Activated B cell treated with CpG ODN at 0.5 μM for 24 hours (primary cell): ENCODE measurements at regions not wholly inside any gene's neighbourhood (a gene's known extent, or its start where the extent isn't known, plus 50 kb on each side); places are given as distances from the start of the nearest gene placed in this dataset.
"Not testable (repeated sequence)": the region's sequence is repeated elsewhere in the genome, so short reads cannot be mapped to it uniquely, and the experiment has no call there.

Experiments used
- ATAC-seq: fragments of 200-7000 bp; cut with Tn5 transposase; one replicate; pipeline ENCODE4 v1.10.0; 2021; ENCODE audit warnings: low read depth, mild to moderate bottlenecking, moderate library complexity
- CTCF ChIA-PET: fragments of 350-600 bp; sonication (Branson Sonifier 250); formaldehyde crosslinking; loops from one replicate; lab custom pipeline; 2021; ENCODE audit warnings: antibody characterized with exemption; lab: Charles Lee
- POLR2A ChIA-PET: fragments of 350-600 bp; sonication (Branson Sonifier 250); formaldehyde crosslinking; loops from one replicate; lab custom pipeline; 2021; ENCODE audit warnings: antibody characterized with exemption; lab: Charles Lee
- DNase-seq: peaks from one replicate; pipeline ENCODE4 v3.0.0; 2022
- H3K27ac Mint-ChIP-seq: one replicate; pipeline ENCODE4 v1.8.0; 2020; ENCODE audit warnings: mixed read lengths
- H3K27me3 Mint-ChIP-seq: one replicate; pipeline ENCODE4 v1.8.0; 2021; ENCODE audit warnings: mixed read lengths
- H3K36me3 Mint-ChIP-seq: one replicate; pipeline ENCODE4 v1.8.0; 2021; ENCODE audit warnings: low read depth, mixed read lengths
- H3K4me1 Mint-ChIP-seq: one replicate; pipeline ENCODE4 v1.8.0; 2021; ENCODE audit warnings: mixed read lengths
- H3K4me3 Mint-ChIP-seq: one replicate; pipeline ENCODE4 v1.8.0; 2020; ENCODE audit warnings: mild to moderate bottlenecking, mixed read lengths
- H3K9me3 Mint-ChIP-seq: one replicate; pipeline ENCODE4 v1.8.0; 2020; ENCODE audit warnings: mixed read lengths
- CTCF ChIP-seq: fragments of 200-600 bp; IDR thresholded peaks from one replicate; pipeline ENCODE4 v1.8.0; 2022; ENCODE audit warnings: antibody characterized with exemption, mild to moderate bottlenecking
- intact Hi-C: fragments of 100-400 bp; cut with micrococcal nuclease; formaldehyde crosslinking; loops from one replicate; pipeline ENCODE4 v1.15.1; 2024

DNA sequence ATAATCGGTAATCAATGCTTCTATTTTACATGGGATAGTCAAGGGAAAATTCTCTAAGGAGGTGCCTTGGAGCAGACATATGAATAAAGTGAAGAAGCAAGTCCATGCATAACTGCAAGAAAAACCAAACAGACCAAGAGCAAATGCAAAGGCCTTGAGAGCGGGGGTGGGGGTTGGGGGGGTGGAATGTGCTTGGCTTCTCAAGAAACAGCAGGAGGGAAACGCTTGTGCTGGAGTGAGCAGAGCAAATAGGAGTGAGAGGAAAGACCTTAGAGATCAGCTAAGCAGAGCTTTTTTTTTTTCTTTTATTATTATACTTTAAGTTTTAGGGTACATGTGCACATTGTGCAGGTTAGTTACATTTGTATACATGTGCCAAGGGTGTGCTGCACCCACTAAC lies 260.8 kb downstream of the ARPP21 start:
- Mint-ChIP-seq H3K27ac (no peak overlapping the region), H3K4me3 (no peak overlapping the region), H3K9me3 (no peaks in the 10 kb centered on the region), H3K27me3 (no peaks in the 10 kb centered on the region), H3K4me1 (no peaks in the 10 kb centered on the region), H3K36me3 (no peaks in the 10 kb centered on the region)
- CTCF ChIA-PET: no interaction called here
- no peak for TF ChIP-seq CTCF
- POLR2A ChIA-PET: no interaction called here
- no peak for ATAC-seq
- no peak for DNase-seq
- intact Hi-C loops: loop anchor here (10.0 kb wide), 1 partner anchor 1015 kb away; no protein-coding TSS in a partner anchor

DNA sequence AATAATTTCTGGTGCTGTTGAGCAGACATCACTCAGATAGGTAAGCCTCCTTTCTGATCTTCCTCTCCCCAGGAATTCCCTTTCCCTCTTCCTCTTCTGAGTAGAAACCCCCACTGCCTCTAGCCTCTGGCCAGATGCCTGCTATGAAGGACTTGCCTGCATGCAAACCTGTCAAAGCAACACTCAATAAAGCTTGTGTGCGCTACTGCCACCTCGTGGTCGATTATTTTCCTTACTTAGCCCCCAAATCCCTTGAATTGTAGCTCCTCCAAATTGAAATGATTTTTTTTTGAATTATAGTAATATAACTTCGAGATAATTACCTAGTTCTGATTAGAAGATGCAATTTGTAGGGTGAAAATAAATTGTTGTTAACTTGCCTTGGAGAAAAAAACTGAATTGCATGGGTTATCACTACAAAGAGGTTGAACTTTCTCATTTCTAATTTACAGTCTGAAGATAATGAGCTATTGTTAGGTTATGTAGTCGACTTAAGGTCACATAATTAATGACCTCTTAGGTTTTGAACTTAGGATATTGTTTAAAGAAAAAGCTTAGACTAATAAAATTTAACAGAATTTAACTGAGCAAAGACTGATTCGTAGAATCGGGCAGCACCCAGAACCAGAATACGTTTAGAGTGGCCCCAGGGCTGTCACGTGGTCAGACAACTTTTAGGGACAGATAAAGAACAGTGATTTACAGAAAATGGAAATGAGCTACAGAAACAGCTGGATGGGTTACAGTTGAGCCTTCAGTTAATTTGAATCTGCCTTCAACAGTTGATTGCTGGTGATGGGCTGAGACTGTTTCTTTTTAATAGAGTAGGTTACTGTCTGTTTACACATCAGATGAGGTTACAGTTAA lies 269.3 kb downstream of the ARPP21 start:
- intact Hi-C loops: loop anchor here (2.0 to 10.0 kb wide), 5 partner anchors 792 to 1928 kb away; no protein-coding TSS in a partner anchor
- no peak for ATAC-seq

DNA sequence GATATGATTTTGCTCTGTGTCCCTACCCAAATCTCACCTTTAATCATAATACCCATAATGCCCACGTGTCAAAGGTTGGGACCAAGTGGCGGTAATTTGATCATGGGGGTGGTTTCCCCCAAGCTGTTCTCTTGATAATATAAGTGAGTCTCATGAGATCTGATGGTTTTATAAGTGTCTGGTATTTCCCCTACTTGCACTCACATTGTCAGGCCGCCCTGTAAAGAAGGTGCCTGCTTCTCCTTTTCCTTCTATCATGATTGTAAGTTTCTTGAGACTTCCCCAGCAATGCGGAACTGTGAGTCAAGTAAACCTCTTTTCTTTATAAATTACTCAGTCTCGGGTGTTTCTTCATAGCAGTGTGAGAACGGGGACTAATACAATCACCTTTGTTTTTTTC lies 279.8 kb downstream of the ARPP21 start:
- ATAC-seq: no peak
- no peak for DNase-seq
- ChIA-PET CTCF (interaction anchor here (1.5 kb wide), 1 partner anchor 10 kb away, joined by 3 read pairs; no protein-coding TSS in a partner anchor), POLR2A (no interaction called here)
- Mint-ChIP-seq H3K27me3 (peaks cover 16% of the 10 kb centered on the region), H3K4me1 (no peaks in the 10 kb centered on the region), H3K4me3 (no peak overlapping the region), H3K36me3 (no peaks in the 10 kb centered on the region), H3K27ac (no peak overlapping the region), H3K9me3 (peaks cover 8% of the 10 kb centered on the region)
- no peak for TF ChIP-seq CTCF
- intact Hi-C loops: no loop called here

More for the DNA sequence above, 269.3 kb downstream of the ARPP21 start:
- peak; percentile 15 for DNase-seq
- CTCF ChIA-PET: interaction anchor here (0.9 to 1.5 kb wide), 11 partner anchors 11 to 1993 kb away, joined by 3 to 6 read pairs (median 4); no protein-coding TSS in a partner anchor
- Mint-ChIP-seq H3K4me3 (no peak overlapping the region), H3K36me3 (no peaks in the 10 kb centered on the region), H3K27me3 (no peaks in the 10 kb centered on the region), H3K9me3 (no peaks in the 10 kb centered on the region), H3K27ac (no peak overlapping the region), H3K4me1 (no peaks in the 10 kb centered on the region)
- POLR2A ChIA-PET: no interaction called here
- peak; percentile 46 for TF ChIP-seq CTCF

- Mint-ChIP-seq H3K36me3 (no peaks in the 10 kb centered on the region), H3K9me3 (peaks cover 8% of the 10 kb centered on the region), H3K4me3 (no peak overlapping the region), H3K27me3 (peaks cover 15% of the 10 kb centered on the region), H3K27ac (no peak overlapping the region), H3K4me1 (no peaks in the 10 kb centered on the region)
- intact Hi-C loops: no loop called here
- DNase-seq (no peak), ATAC-seq (no peak)
- CTCF ChIA-PET: no interaction called here
- no peak for TF ChIP-seq CTCF
- POLR2A ChIA-PET: no interaction called here
Measured at GRCh38 chr3:35921718-35922117, 282.4 kb downstream of the ARPP21 start.

DNA sequence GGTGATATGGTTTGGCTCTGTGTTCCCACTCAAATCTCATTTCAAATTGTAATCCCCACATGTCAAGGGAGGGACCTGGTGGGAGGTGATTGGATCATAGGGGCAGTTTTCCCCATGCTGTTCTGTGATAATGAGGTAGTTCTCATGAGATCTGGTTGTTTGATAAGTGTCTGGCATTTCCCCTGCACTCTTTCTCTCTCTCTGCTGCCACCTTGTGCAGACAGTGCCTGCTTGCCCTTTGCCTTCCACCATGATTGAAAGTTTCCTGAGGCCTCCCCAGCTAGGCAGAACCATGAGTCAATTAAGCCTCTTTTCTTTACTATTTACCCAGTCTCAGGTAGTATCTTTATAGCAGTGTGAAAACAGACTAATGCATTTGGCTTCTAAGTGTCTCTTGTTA lies 284.7 kb downstream of the ARPP21 start:
- CTCF ChIA-PET: interaction anchor here (0.6 kb wide), 1 partner anchor 73 kb away, joined by 3 read pairs; no protein-coding TSS in a partner anchor
- DNase-seq, H3K27ac Mint-ChIP-seq, H3K9me3 Mint-ChIP-seq, ATAC-seq, H3K4me3 Mint-ChIP-seq, POLR2A ChIA-PET, H3K36me3 Mint-ChIP-seq, H3K4me1 Mint-ChIP-seq, H3K27me3 Mint-ChIP-seq, intact Hi-C loops: not testable (repeated sequence)
